Activated CD4-positive, alpha-beta T cell treated with anti-CD3 and anti-CD28 coated beads, Interleukin-2, amount 50 U/mL, for 16 hours (primary cell): ENCODE measurements at regions not wholly inside any gene's neighbourhood (a gene's known extent, or its start where the extent isn't known, plus 50 kb on each side); places are given as distances from the start of the nearest gene placed in this dataset.
"Not testable (repeated sequence)": the region's sequence is repeated elsewhere in the genome, so short reads cannot be mapped to it uniquely, and the experiment has no call there.

ENCODE experiments used
- DNase-seq: peaks from one replicate; pipeline ENCODE4 v3.0.0-alpha.2; 2020

- DNase-seq = no peak
Measured at GRCh38 chr6:22751223-22751622, 181.9 kb downstream of the HDGFL1 start.

- no peak for DNase-seq
Measured at GRCh38 chr6:22752522-22752921, 183.2 kb downstream of the HDGFL1 start.

- no peak for DNase-seq
Measured at GRCh38 chr6:22754061-22754460, 184.7 kb downstream of the HDGFL1 start.

DNA sequence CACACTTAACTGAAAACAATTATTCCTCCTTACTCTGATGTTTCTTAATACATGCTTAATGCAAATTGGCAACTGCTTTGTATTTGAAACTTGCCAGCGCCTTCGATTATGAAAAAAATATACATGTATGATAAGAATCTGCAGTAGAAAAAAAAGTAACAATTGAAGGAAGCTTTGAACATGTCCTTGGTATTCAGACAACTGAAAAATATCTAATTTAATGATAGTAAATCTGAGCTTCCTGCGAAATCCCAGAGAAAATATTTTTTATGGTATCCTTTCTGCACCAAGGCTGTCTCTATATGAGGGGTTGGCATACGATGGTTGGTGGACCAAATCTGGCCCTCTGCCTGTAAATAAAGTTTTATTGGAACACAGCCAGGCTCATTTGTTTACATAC, 186.2 kb downstream of the HDGFL1 start:
- no peak for DNase-seq

GRCh38 chr6:22756365-22756764, 187.0 kb downstream of the HDGFL1 start:
- no peak for DNase-seq

GRCh38 chr6:22764496-22764895, 195.1 kb downstream of the HDGFL1 start:
- DNase-seq = no peak

DNA sequence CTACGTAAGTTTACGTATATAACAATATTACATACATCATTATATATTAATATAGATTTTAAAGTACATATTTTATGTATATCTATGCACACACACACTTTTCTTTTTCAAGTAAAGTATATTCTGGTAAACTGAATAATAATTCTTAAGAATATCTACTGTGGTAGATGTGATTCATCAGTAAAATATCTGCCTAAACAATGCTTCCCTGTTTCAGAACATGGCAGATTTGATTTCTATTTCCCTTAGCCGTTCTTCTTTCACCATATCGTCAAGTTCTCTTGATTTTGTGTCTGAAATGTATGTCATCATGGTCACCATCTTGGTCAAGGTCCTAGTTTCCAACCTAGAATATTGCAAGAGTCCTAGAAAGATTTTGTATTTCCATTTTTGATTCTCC, 195.6 kb downstream of the HDGFL1 start:
- no peak for DNase-seq

GRCh38 chr6:22766979-22767378, 197.6 kb downstream of the HDGFL1 start:
- DNase-seq = no peak

DNA sequence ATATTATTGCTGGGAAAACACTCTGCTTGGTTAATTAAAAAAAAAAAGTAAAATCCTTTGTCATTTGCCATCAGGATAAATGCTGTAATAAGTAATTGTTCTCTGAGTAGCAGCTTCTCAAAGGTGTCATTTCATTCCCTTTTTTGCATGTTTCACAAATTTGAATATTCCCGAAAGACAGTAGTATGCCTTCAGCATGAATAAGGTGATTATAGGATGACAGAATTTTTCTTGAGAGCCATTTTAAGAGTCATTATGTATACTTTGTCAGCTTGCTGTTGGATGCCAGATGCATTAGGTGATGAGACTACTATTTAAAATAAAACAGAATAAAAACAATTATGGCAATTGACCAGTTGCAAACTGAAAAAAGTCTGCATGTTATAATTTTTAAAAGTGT, 200.7 kb downstream of the HDGFL1 start:
- no peak for DNase-seq

DNA sequence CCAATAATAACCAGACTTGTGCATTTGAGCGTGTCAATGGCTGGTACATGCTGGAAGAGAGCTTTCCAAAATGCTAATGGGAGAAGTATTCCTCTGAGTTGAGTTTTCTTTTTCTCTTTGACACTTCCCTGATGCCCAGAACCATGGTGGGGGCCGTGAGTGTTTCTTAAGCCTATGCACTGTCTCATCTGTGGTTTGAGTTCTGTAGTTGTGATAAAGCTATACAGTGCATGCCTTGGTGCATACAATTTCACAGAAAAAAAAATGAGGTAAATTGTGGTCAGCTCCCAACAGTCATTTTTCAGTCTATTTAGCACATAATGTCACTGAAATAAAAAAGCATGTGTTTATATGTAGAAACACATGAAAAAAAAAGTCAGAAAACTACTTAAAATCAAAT, 204.8 kb downstream of the HDGFL1 start:
- no peak for DNase-seq

DNA sequence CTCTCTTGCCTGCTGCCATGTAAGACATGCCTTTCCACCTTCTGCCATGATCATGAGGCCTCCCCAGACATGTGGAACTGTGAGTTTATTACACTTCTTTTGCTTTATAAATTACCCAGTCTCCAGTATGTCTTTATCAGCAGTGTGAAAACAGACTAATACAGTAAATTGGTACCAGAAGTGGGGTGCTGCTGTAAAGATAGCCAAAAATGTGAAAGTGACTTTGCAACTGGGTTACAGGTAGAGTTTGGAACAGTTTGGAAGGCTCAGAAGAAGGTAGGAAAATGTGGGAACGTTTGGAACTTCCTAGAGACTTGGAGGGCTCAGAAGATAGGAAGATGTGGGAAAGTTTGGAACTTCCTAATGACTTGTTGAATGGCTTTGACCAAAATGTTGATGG, 209.1 kb downstream of the HDGFL1 start:
- not testable (repeated sequence) for DNase-seq

- no peak for DNase-seq
Measured at GRCh38 chr6:22779062-22779461, 209.7 kb downstream of the HDGFL1 start.

- DNase-seq = no peak
Measured at GRCh38 chr6:22783931-22784330, 214.6 kb downstream of the HDGFL1 start.

- DNase-seq = no peak
Measured at GRCh38 chr6:22784601-22785410, 215.4 kb downstream of the HDGFL1 start.

DNA sequence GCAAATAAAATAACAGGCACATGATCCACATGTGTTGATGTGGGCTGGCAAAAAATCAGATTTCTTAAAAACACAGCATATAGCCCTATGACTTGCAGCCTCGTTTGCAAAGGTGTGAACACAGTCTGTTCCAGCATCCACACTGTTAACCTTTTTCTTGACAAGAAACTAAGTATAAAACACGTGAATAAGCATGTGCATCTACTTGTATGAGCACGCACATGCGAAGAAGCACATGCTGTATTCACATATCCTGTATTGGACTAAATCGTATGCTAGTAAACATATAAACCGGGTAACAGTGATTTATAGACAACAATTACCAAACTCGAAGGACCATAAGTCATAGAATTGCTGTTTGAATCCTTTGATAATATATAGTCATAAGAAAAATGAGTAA, 218.7 kb downstream of the HDGFL1 start:
- no peak for DNase-seq

DNA sequence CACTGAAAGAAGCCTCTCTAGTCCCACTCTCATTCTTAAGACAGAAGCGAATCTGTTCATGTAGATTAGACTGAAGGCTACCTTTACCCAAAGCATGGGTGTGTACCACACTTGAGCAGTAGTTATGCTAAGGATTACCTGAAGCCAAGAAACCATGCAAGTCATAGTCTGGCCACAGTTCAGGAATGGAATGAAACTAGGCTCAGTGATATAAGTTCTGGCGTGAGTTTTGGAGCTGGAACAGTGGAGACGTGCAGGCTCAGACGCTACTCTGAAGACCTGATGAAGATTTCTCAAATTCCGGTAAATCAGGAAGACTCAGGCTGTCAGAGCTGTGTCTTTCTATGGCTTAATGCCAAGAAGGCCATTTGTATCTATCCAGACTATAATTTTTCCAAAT, 219.9 kb downstream of the HDGFL1 start:
- no peak for DNase-seq

DNA sequence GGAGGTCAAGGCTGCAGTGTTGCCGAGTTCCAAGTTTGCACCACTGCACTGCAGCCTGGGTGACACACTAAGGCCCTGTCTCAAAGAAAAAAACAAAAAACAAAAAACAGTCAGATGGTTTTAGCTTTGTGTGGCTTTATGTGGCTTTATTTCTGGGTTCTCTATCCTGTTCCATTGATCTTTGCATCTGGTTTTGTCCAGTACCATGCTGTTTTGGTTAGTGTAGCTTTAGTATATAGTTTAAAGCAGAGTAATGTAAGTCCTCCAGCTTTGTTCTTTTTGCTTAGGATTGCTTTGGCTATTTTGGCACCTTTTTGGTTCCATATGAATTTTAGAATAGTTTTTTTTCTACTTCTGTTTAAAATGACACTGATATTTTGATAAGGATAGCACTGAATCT, 225.5 kb downstream of the HDGFL1 start:
- DNase-seq = no peak

GRCh38 chr6:22800451-22800850, 231.1 kb downstream of the HDGFL1 start:
- DNase-seq = no peak

DNA sequence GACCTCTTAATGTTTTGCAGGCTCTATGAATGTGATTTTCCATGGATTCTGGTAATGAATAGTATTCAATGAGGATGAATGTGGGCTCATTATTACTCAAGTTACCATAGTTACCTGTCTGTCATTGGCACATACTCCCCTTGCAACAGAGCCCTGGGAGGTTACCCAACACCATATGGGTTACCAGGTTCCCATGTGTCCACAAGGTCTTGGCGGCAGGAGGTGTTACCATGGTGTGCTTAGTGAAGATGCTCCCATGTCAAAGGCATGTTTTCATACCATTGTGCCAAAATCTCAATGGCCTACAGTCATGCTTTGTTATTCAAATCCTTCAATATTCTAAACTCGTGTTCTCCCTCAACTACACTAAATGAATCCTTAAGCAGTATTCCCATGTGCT, 232.5 kb downstream of the HDGFL1 start:
- DNase-seq = no peak

DNA sequence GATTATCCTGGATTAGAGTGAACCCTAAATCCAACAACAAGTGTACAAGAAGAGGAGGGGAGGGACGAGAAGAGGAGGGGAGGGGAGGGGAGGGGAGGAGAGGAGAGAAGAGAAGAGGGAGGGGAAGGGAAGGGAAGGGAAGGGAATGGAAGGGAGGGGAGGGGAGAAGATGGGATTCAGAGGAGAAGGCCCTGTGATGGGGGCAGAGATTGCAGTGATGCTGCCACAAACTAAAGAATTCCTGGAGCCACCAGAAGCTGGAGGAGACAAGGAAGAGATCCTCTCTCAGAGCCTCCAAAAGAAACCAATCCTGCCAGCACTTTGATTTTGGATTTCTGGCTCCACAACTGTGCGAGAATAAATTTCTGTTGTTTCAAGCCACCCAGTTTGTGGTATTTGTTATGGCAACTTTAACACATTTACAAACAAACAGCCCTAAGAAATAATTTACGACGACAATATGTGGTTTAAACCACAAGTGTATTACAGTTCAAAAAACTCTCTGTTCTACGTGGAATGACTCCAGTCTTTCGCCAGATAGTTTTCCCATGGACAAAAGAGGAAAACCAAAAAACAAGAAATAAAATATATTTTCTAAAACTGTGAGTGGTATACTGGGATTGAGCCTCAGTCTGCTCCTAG, 235.4 kb downstream of the HDGFL1 start:
- no peak for DNase-seq

GRCh38 chr6:22807261-22807660, 237.9 kb downstream of the HDGFL1 start:
- no peak for DNase-seq

DNA sequence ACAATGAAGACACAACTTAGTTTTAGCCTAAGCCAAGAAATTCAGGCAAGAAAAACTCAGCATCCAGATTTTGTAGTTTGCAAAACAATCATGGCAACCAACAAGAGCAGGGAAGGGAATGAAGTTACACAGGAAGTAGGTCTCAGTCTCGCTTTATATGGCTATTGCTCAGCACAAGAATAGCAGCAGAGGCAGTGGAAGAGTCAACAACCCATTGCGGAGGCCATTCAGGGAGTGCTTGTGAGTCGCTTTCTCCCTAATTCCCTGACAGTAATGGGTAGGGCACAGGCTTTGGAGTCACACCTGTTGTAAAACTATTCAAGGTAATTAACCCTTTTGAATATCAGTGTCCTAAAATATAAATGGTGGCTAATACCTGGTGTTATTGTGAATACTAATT, 238.5 kb downstream of the HDGFL1 start:
- no peak for DNase-seq

GRCh38 chr6:22808466-22808865, 239.1 kb downstream of the HDGFL1 start:
- DNase-seq = no peak

DNA sequence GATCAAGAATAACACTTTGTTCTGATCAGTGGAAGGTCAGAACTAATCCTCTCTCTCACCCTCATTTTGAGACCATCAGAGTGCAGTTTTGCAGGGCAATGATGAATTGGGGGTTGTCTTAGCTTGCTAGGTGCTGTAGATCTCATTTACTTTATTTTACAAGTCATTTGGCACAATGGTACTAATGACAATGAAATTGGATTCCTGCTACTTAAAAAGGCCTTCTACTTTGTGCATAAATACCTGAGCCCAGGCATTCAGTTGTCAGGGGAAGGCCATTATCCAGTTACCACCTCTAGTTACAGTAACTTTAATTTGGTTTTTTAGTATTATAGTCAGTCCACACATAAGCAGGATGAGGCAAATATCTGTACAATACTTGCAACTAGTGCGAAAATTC, 240.0 kb downstream of the HDGFL1 start:
- no peak for DNase-seq

- no peak for DNase-seq
Measured at GRCh38 chr6:22819209-22819608, 249.8 kb downstream of the HDGFL1 start.
